Uterus (tissue), 2 donors: ENCODE measurements at regions not wholly inside any gene's neighbourhood (a gene's known extent, or its start where the extent isn't known, plus 50 kb on each side); places are given as distances from the start of the nearest gene placed in this dataset.

ENCODE experiments used
- POLR2A ChIP-seq, 2 donors: fragments of 450-650 bp; IDR thresholded peaks; one replicate each; pipeline ENCODE4 v1.6.1; 2016; ENCODE audit warnings: antibody characterized with exemption in 2 of 2, mild to moderate bottlenecking in 1 of 2, moderate library complexity in 1 of 2
- TF ChIP-seq, protein P1 (sequence below), 4 experiments: fragments of 200-600 bp in 2 of 4; fragments of 450-650 bp in 2 of 4; sonication (generic) in 2 of 4; IDR thresholded peaks; one replicate each; pipeline ENCODE4 v1.5.1; 2016 to 2019; ENCODE audit warnings: antibody characterized with exemption in 4 of 4, mild to moderate bottlenecking in 2 of 4, moderate library complexity in 1 of 4

DNA sequence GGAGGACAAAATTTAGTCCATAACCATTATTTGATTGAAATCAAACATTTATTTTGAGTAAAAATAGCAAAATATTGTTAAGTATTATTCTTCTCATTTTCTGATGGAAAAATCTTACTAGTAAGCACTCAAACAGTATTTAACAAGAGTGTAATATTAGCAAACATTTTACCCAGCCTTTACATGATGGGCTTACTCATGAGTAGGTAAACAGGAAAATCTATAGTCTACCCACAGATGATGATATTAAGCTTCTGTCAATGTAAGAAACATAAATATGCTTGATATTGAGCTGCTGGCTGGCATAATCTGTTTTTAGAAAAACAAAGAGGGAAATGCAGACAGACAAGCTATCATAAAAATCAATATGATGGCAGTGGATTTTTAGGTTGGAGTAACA is 418.5 kb upstream of the COX7C start:
- TF ChIP-seq, protein P1, sequence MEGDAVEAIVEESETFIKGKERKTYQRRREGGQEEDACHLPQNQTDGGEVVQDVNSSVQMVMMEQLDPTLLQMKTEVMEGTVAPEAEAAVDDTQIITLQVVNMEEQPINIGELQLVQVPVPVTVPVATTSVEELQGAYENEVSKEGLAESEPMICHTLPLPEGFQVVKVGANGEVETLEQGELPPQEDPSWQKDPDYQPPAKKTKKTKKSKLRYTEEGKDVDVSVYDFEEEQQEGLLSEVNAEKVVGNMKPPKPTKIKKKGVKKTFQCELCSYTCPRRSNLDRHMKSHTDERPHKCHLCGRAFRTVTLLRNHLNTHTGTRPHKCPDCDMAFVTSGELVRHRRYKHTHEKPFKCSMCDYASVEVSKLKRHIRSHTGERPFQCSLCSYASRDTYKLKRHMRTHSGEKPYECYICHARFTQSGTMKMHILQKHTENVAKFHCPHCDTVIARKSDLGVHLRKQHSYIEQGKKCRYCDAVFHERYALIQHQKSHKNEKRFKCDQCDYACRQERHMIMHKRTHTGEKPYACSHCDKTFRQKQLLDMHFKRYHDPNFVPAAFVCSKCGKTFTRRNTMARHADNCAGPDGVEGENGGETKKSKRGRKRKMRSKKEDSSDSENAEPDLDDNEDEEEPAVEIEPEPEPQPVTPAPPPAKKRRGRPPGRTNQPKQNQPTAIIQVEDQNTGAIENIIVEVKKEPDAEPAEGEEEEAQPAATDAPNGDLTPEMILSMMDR (IDR thresholded peaks at IDR 0.05): no peak
- TF ChIP-seq POLR2A (IDR thresholded peaks at IDR 0.05): no peak
